Right lobe of liver (tissue), 4 donors: ENCODE measurements at regions not wholly inside any gene's neighbourhood (a gene's known extent, or its start where the extent isn't known, plus 50 kb on each side); places are given as distances from the start of the nearest gene placed in this dataset.

ENCODE experiments used
- POLR2A ChIP-seq: fragments of 450-650 bp; IDR thresholded peaks from one replicate; pipeline ENCODE4 v1.6.1; 2017; ENCODE audit warnings: antibody characterized with exemption, mild to moderate bottlenecking
- TF ChIP-seq, protein P1 (sequence below), 4 donors: fragments of 200-600 bp in 3 of 4; fragments of 450-650 bp in 1 of 4; IDR thresholded peaks; one replicate each; pipeline versions ENCODE4 v1.5.1 to v1.8.0; 2016 to 2022; ENCODE audit warnings: antibody characterized with exemption in 4 of 4, mild to moderate bottlenecking in 2 of 4
- donor health status: DM: no; HTN: no; CAD: no.
- donor health status: DM: no; HTN: no; CAD: no.
- donor health status: DM: no; HTN: yes; CAD: no.

DNA sequence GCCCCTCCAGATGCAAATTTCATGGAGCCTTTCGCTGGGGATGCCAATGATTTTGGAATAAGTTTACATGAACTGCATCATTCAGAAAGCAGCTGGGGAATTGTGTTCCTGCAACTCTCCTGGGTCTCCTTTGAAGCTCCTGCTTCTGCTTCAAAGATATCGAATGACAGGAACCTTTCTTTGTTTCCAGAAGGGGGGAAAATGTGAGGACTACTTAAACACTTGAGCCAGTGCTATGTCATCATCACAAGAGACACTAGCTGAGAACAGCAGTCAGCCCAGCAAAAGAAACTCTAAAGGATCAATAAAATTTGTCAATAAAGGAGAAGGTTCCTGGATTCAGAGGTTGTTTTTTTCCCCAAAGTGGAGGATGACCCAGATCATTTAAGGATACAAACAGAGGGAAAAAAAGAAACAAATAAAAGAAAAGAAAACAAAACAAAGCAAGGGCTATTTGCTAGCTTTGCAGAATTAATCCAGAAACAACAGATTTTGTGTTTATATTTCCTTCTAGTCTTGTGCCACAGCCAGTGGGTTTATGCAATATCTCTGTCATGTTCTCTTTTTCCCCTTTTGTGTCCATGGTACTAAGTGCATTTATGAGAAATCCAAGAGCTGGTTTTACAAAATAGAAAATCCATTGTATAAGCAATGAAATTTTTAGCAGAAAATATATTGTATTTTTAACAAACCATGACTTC lies 463.7 kb downstream of the CDH2 start:
- TF ChIP-seq, protein P1, sequence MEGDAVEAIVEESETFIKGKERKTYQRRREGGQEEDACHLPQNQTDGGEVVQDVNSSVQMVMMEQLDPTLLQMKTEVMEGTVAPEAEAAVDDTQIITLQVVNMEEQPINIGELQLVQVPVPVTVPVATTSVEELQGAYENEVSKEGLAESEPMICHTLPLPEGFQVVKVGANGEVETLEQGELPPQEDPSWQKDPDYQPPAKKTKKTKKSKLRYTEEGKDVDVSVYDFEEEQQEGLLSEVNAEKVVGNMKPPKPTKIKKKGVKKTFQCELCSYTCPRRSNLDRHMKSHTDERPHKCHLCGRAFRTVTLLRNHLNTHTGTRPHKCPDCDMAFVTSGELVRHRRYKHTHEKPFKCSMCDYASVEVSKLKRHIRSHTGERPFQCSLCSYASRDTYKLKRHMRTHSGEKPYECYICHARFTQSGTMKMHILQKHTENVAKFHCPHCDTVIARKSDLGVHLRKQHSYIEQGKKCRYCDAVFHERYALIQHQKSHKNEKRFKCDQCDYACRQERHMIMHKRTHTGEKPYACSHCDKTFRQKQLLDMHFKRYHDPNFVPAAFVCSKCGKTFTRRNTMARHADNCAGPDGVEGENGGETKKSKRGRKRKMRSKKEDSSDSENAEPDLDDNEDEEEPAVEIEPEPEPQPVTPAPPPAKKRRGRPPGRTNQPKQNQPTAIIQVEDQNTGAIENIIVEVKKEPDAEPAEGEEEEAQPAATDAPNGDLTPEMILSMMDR (IDR thresholded peaks at IDR 0.05) = no peak
- no peak for TF ChIP-seq POLR2A
